NCI-H146 treated with DMSO at 0.1 percent for 48 hours (cell line): ENCODE measurements at regions not wholly inside any gene's neighbourhood (a gene's known extent, or its start where the extent isn't known, plus 50 kb on each side); places are given as distances from the start of the nearest gene placed in this dataset.

Experiments used
- DNase-seq: peaks from one replicate; lab custom pipeline; 2025; ENCODE audit not compliant: unreplicated experiment; lab: John Stamatoyannopoulos, UW

GRCh38 chr3:177948716-177949425 is 587.4 kb upstream of the KCNMB2 start:
- DNase-seq, result no peak

- no peak for DNase-seq
These were observed 577.0 kb upstream of the KCNMB2 start for GRCh38 chr3:177959188-177959587.

- DNase-seq, result no peak
These were observed 576.2 kb upstream of the KCNMB2 start for GRCh38 chr3:177960014-177960413.

- no peak for DNase-seq
These were observed 575.5 kb upstream of the KCNMB2 start for GRCh38 chr3:177960722-177961121.

GRCh38 chr3:177961784-177962183 is 574.5 kb upstream of the KCNMB2 start:
- no peak for DNase-seq

- DNase-seq, result no peak
These were observed 569.7 kb upstream of the KCNMB2 start for GRCh38 chr3:177966493-177966892.

- DNase-seq, result no peak
These were observed 567.3 kb upstream of the KCNMB2 start for GRCh38 chr3:177968891-177969290.

- no peak for DNase-seq
These were observed 562.9 kb upstream of the KCNMB2 start for GRCh38 chr3:177973241-177973840.

- DNase-seq, result no peak
These were observed 560.0 kb upstream of the KCNMB2 start for GRCh38 chr3:177976241-177976640.

- DNase-seq, result no peak
These were observed 559.4 kb upstream of the KCNMB2 start for GRCh38 chr3:177976866-177977265.

- peak; percentile 30 for DNase-seq
These were observed 558.7 kb upstream of the KCNMB2 start for GRCh38 chr3:177977381-177978158.

GRCh38 chr3:177978946-177979345 is 557.3 kb upstream of the KCNMB2 start:
- DNase-seq, result no peak

- no peak for DNase-seq
These were observed 556.5 kb upstream of the KCNMB2 start for GRCh38 chr3:177979703-177980102.

- no peak for DNase-seq
These were observed 554.7 kb upstream of the KCNMB2 start for GRCh38 chr3:177981576-177981975.

- DNase-seq, result no peak
These were observed 554.2 kb upstream of the KCNMB2 start for GRCh38 chr3:177982034-177982433.

- no peak for DNase-seq
These were observed 552.9 kb upstream of the KCNMB2 start for GRCh38 chr3:177983320-177983719.

GRCh38 chr3:177992993-177993970 is 543.0 kb upstream of the KCNMB2 start:
- no peak for DNase-seq

GRCh38 chr3:177994976-177995375 is 541.3 kb upstream of the KCNMB2 start:
- DNase-seq, result no peak

GRCh38 chr3:177995381-177996085 is 540.7 kb upstream of the KCNMB2 start:
- DNase-seq, result no peak

- DNase-seq, result no peak
These were observed 534.5 kb upstream of the KCNMB2 start for GRCh38 chr3:178001670-178002101.
